ENCODE measurements at regions not wholly inside any gene's neighbourhood (a gene's known extent, or its start where the extent isn't known, plus 50 kb on each side); places are given as distances from the start of the nearest gene placed in this dataset.

- TF ChIP-seq POLR2A (IDR thresholded peaks at IDR 0.05) = no peak
- TF ChIP-seq, protein P1, sequence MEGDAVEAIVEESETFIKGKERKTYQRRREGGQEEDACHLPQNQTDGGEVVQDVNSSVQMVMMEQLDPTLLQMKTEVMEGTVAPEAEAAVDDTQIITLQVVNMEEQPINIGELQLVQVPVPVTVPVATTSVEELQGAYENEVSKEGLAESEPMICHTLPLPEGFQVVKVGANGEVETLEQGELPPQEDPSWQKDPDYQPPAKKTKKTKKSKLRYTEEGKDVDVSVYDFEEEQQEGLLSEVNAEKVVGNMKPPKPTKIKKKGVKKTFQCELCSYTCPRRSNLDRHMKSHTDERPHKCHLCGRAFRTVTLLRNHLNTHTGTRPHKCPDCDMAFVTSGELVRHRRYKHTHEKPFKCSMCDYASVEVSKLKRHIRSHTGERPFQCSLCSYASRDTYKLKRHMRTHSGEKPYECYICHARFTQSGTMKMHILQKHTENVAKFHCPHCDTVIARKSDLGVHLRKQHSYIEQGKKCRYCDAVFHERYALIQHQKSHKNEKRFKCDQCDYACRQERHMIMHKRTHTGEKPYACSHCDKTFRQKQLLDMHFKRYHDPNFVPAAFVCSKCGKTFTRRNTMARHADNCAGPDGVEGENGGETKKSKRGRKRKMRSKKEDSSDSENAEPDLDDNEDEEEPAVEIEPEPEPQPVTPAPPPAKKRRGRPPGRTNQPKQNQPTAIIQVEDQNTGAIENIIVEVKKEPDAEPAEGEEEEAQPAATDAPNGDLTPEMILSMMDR (IDR thresholded peaks at IDR 0.05) = no peak
- no peak for TF ChIP-seq EP300 (IDR thresholded peaks at IDR 0.05)
These were observed 261.1 kb downstream of the GATA3 start for GRCh38 chr10:8315619-8316021.
